HG03457 (cell line): ENCODE measurements at regions not wholly inside any gene's neighbourhood (a gene's known extent, or its start where the extent isn't known, plus 50 kb on each side); places are given as distances from the start of the nearest gene placed in this dataset.
A peak's percentile ranks its signal among the peaks of the same experiment; 100 is the strongest.

ENCODE experiments used
- ATAC-seq: cut with Tn5 transposase; IDR thresholded peaks from one replicate; pipeline ENCODE4 v1.9.1; 2021; ENCODE audit warnings: moderate number of reproducible peaks; ENCODE audit not compliant: unreplicated experiment

- no peak for ATAC-seq
These were observed 108.1 kb downstream of the DHX15 start for GRCh38 chr4:24476282-24476681.

DNA sequence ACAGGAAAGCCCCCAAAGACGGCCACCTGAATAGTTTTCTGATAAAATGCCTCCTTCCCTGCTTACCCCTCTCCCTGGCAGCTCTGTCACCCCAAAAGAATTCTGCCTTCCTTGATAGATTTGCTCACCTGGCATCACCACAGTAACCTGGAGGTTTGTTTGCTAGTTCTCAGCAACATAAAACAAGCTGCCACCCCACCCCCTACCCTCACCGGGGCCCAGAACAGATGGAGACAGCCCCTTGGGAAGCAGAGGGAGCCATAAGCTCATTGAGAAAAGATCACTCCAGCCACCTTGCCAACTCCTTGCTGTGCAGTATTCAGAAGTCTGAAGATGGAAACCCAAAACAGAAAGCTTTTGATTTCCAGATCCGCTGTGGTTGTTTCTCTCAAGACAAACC is 108.6 kb downstream of the DHX15 start:
- ATAC-seq = no peak

DNA sequence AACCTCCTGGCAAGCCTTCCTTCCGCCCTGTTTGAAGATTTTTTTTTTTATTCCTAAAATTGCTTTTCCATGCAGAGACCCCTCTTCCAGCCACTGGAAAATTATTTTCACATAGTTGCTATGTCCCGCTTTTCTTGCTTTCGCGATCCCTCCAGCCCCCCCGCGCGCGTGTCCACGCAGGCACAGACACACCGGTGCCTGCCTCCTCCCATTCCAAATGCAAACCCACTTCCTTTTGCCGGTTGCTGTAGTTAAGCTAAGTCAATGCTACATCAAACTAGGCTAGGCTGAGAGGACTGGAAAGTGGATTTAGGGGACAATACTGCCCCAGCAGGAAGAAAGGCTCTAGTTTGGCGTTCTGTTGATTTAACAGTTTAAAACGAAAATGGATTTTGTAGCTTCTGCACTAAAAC is 111.0 kb downstream of the DHX15 start:
- ATAC-seq = no peak

DNA sequence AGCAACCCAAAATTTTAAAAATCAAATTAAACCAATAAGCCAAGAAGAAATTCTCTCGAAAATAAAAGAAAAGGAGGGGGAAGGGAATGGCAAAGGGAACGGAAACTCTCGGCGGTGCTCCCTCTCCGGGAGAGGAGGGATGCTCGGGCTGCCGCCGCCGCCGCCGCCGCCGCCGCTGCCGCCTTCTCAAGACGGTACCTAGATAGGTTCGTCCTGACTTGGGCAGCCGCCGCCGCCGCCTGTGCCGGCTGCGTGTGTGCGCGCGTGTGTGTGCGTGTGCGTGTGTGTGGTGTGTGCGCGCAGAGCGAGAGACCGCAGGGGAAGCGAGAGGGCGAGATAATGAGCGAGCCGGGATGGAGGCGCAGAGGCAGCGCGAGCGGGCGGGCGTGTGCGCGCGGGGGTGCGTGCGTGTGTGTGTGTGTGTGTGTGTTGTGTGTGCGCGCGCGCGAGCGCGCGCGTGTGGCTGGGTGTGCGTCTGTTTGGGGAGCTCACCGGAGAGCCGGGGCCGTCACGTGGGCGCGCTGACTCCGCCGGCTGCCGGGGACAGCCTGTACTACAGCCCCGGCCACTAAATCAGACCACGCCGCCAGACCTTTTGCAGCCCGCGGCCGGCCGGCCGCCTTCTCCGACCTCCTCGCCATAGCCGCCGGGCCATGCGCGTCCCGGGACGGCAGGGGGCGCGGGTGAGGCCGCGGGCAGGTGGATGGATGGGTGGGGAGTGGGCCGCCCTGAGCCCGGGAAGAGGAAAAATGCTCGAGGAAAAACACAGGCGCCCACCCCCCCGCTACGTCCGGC is 111.6 kb downstream of the DHX15 start:
- peak; percentile 69 for ATAC-seq

- no peak for ATAC-seq
These were observed 112.2 kb downstream of the DHX15 start for GRCh38 chr4:24472161-24472510.

GRCh38 chr4:24471486-24472160 is 112.7 kb downstream of the DHX15 start:
- ATAC-seq = no peak

- no peak for ATAC-seq
These were observed 113.5 kb downstream of the DHX15 start for GRCh38 chr4:24470666-24471485.

DNA sequence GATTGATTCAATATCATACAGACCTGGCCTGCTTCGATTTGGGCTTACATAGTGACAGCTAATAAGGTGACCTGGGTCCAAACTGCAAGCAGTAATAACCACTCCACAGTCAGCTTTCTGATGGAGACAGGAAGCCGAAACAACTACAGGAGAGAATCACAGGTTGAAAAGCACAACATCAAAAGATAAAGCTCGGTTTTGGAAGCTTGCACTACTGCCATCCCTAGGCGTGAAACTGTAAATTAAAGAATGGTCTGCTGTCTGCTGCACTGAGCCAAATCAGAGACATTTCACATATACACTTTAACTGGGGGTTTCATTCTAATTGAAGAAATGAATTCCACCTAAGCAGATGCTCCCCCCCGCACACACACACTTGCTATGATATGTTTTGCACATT is 116.3 kb downstream of the DHX15 start:
- no peak for ATAC-seq

DNA sequence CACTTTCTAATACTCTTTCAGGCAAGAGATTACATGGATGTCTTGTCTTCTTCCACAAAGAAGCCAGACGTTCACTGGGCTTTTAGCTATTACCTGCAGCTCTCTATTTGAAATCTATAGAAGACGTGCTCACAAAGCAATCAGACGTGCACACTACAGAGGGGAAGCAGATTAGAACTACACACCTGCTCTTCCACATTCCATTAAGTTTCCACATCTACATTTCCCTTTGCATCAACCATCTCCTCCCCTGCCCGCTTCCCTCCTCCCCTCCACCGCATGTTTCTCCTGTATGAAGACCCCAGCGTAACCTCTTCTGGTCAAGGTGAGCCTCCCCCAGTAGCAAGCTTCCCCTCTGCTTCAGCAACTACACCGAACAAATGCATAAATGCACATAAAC is 119.8 kb downstream of the DHX15 start:
- no peak for ATAC-seq

DNA sequence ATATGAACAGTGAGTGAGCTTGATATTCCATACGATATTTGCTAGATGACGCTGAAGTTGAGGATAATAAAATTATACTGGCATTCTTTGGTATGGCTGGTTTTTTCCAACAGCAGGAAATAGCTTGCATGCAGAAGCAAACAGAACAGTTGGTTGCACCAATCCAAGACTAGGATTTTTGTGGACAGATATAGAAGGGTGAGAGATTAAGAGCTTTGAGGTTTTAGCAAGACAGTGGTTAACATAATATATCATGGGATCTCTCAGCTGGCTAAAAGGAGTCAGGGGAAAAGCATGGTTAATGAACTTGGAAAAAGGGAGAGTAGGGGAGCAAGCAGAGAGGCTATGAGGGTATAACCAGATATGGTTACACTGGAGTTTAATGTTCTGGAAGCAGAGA is 127.9 kb downstream of the DHX15 start:
- no peak for ATAC-seq

DNA sequence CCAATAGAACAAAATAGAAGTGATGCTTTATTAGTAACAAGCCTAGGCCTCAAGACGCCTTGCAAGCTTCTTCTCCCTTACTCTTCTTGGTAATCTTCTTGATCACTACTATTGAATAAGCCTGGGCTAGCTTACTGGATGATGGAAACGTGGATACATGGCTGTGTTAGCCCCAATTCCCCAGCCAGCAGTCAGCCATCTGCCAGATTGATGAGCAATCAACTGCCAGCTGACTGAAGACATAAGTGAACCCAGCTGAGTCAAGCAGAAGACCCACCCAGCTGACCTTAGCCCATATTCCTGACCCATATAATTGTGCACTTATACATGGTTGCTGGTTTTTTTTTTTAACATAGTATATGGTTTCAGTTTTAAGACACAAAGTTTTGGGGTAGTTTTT is 130.4 kb downstream of the DHX15 start:
- no peak for ATAC-seq

DNA sequence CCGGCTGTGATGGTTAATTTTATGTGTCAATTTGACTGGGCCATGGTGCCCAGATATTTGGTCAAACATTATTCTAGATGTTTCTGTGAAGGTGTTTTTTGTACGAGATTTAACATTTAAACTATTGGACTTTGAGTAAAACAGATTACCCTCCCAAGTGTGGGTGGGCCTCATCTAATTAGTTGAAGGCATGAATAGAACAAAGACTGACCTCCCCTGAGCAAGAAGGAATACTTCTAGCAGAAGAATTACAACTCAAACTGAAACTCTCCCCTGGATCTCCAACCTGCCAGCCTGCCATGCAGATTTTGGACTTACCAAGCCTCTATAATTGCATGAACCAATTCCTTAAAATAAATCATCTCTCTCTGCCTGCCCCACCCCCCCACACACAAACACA is 132.5 kb downstream of the DHX15 start:
- no peak for ATAC-seq

GRCh38 chr4:24443200-24443599 is 141.2 kb downstream of the DHX15 start:
- no peak for ATAC-seq

DNA sequence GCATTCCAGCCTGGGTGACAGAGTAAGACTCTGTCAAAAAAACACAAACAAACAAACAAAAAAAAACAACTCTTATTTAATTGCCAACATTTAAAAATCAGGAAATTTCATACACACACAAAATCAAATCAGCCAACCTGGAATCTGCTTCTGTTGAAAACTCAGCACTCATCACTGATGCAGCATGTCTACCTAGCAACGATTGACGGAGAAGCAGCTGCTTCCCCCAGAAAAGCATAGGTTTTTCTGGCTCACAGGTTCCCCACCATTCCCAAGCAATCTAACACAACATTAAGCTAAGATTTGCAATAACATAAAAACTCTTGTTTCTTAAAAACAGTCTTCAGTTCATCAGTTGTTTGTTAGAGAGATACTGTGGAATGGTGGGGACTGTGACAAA is 143.6 kb downstream of the DHX15 start:
- ATAC-seq = no peak

GRCh38 chr4:24434241-24434640 is 150.1 kb downstream of the DHX15 start:
- no peak for ATAC-seq

- ATAC-seq = no peak
These were observed 150.7 kb downstream of the DHX15 start for GRCh38 chr4:24433515-24434214.

DNA sequence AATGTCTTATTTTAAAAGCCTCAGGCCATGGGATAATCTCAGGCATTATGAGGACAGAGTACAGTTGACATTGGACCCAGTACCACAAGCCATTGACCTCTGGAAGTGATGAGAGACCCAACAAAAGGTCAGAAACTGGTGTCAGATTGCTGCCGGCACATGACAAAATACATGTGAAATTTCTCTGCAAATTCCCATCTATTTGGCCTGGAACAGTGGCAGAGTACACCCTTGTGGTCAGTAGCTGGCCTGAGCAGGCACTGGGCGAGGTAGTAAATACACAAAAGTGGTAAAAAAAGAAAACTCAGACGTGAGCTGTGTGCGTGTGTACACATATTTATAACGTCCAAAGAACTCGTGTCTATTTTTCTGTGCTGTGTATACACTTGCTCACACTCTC is 155.5 kb downstream of the DHX15 start:
- no peak for ATAC-seq

- no peak for ATAC-seq
These were observed 157.8 kb downstream of the DHX15 start for GRCh38 chr4:24426557-24426956.

DNA sequence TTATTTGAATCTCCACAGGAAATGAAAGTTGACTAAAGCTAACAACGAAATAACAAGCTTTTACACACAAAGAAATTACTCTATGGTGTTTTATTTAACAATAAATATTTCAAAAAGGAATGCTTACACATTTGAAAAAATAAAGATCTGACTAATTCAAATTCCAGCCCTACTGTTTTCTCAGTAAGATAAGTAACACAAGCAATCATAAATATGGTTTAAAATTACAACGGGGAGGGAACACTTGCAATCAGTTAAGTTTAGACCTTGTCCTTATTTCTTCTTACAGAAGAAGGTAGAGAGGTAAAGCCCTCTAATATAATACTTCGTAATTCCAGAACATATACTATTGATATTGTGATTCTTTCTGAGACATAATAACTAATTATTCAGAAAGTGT is 158.5 kb downstream of the DHX15 start:
- no peak for ATAC-seq

DNA sequence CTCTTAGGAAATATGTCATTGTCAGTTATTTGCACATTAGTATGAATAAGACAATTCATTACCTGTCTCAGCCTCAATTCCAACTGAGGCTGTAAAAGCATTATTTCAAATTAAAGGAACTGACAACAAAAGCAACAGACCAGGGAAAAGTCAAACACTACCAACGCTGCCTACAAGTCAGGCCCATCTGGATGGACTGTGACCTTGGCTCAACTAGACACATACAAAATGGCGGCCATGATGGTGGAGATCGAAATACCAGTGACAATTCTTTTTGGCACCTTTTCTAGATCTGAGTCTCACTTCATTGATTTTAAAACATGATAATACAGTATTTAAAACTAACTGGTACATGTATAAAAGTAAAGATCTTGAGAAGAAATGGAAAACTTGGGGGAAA is 160.7 kb downstream of the DHX15 start:
- no peak for ATAC-seq

GRCh38 chr4:24422644-24423043 is 161.7 kb downstream of the DHX15 start:
- no peak for ATAC-seq
